GM19023 (cell line): ENCODE measurements at regions not wholly inside any gene's neighbourhood (a gene's known extent, or its start where the extent isn't known, plus 50 kb on each side); places are given as distances from the start of the nearest gene placed in this dataset.

Source experiments
- ATAC-seq: cut with Tn5 transposase; IDR thresholded peaks from one replicate; pipeline ENCODE4 v1.9.1; 2021; ENCODE audit warnings: mild to moderate bottlenecking, moderate library complexity; ENCODE audit not compliant: unreplicated experiment

DNA sequence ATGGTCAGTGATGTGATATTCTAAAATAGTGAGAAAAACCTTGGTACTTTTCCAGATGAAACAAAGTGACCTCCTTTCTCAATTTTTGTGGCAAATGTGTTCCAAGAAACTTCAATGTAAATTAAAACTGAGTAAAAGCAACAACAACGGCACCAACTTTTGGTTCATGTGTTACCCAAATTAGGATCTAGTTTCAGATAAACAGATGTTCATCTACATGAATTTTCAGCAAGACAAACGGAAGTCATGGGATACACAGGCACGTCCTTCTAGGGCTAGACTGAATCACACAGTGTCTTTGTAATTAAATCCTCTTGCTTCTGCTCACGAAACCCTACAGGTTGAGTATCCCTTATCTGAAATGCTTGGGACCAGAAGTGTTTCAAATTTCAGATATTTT is 915.2 kb downstream of the TFAP2A start:
- no peak for ATAC-seq

DNA sequence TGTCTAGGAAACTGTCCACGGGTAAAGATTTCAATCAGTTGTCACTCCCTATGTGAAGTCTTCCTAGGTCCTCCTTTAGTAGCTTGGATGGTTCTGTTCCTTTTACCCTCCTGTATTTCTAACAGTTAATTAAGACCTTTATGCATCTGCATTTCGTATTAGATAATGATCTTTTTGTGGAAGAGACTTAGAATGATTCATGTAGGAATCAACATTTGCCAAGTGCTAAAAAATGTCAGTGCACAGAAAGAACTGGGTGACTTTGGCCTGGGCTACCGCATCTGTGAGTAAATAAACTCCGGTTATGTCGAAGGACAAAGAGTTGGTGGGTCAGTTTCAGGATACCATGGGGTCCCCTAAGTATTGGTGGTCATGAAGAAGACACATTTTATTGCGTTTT is 918.0 kb downstream of the TFAP2A start:
- ATAC-seq = no peak

DNA sequence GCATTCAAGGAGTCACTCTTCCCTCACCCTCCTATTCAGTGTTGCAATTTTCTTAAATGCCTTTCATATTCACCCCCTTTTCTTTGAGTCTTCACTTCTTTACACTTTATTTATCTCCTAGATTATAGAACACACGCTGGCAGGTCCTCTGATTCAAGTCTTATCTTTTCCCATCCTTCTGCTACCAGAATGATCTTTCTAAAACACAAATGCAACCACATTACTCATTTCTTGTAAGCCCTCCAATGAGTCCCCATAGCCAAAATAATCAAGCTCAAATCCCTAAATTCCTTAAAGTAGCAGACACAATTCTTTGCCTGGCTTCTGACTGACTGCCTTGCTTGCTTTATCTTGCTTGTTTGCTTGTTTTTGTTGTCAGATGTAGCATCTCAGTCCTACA is 920.0 kb downstream of the TFAP2A start:
- no peak for ATAC-seq

DNA sequence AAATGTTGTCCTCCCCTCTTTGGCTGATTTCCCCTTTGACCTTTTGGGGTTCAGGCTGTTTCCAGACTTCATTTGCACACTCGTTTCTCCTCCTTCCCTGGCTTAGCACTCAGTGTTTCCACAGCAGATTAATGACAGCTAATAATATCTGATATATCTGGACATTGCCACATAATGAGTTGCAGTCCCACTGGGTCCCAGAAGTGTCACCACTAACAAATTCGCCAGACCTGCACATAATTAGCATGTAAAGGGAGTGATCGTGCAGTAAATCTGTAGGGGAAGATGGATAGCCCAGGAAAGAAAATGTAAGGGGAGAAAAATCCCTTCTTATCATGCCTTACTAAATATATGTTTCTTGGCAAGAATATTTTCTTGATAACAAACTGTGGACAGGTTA is 922.1 kb downstream of the TFAP2A start:
- no peak for ATAC-seq

DNA sequence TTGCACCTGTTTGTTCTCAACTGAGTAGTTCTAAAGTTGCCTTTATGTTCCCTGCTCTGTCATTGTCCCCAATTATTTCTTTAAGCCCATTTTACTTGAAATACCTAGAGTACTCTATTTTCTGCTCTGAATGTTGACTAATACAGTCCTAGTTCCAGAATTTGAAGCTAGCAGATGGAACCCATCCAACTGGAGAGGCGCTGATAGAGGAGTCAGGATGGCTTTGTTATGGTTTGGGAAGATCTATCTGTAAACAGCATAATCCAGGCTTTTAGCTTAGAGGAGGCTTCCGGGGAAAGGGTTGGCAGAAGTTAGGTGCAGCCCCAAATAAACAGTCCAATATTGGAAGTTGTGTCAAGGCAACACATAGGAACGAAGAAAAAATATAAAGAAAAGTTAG is 927.7 kb downstream of the TFAP2A start:
- no peak for ATAC-seq

DNA sequence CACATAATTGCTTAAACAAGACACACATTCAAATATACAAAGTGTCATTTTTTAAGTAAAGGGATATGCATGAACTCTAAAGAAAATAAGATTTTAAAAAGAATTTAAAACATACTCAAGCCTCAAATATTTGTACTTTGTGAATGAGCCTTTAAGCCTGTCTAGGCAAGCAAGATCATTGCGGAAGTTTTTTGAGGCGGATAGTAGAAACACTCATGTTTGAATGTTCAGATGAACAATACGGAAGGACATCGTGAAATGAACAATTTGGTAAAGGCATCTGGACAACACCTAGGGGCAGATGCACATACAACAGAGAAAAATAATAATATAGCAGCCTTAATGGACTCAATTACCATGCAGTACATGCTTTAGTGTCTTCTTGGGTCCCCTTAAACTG is 928.9 kb downstream of the TFAP2A start:
- ATAC-seq = no peak

DNA sequence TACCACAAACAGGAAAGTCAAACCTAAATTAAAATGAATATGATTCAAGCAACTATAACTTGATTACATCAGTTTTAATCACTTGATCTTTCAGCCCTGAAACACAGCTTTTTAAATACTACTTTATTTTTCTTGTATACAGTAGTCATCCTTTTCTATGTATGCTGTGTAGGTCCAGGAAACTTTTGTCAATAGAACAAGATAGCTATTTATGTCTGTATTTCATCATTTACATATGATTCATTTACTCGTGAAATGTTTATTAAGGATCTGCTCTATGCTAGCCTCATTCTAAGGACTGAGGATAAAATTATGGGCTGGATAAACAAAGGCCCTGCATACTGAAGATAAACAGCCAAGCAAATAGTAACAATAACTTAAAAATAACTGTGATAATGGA is 930.2 kb downstream of the TFAP2A start:
- ATAC-seq = no peak

DNA sequence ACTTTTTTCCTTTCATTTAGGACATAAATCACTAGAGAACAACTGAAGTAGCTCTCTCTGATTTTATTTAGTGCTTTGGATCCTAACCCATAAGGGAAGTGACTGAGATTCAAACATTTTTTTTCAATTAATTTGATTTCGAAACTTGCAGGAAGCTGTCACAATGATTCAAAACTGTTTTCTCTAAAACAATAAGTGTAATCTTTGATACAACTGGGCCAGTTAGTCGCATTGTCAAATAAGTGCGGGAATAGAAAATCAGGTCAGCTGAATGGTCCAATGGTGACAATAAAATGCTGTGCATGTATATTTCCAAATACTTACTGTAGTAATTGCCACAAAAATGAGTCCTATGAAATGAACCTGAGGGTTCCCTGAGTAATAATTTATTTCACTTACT is 930.8 kb downstream of the TFAP2A start:
- no peak for ATAC-seq

DNA sequence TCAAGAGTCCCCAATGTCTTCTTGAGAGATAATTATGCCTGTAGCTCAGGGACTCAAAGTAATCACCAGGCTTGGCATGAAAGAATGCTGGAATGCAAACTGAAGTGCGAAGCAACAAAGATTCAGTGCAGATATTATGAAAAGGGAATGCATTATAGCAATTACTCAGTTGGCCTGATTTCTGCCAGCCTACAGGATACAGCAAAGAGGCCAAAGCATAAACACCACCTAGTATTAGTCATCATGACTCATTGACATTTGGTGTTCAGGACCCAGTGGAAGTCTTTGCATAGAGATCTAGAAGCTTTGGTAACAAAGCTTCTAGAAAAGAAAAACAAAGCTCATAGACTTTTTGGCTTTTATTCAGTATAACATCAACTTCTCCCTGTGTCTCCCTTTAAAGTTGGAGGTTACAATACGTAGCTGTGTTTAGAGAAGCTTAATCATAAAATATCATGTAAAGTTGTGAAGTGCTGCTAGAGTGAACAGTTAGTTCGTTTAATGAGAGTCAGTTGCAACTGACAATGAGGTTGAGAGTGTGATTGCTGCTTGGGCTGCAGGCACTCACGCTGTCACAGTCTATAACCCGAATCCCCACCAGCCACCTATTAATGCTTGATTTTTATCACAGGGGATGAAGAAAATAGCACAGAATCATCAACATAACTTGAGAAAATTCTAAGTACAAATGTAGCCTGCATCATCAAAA is 932.7 kb downstream of the TFAP2A start:
- no peak for ATAC-seq

DNA sequence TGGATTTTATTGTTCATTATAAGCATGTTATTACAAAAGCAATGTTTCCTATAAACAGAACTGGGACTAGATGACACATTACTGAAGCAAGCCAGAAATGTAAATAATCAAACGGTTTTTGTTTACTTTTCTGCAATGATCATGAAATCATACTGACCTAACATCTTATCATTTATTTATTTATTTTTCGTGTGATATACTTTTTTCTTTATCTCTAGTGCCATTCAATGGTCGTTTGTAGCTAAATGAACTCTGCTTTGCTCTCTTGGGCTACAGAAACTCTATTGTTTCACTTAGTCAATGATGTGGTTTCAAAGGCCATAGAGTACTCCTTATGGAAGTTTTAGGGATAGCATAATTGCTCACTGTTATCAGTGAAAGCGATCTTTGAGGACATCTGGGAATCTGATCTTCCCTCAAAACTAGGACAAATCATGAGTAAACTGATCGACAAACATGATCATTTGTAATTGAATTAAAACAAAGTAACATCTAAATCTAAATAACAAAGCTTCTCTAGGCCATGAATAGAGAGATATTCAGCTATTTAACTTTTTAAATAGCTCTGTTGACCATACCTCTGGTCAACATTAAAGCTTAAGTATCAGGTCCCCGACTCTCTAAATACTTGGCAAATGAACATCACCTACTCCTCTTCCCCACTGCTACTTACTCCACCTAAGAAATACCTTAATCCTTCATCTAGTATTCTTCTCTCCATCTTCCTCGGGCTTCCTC is 933.4 kb downstream of the TFAP2A start:
- no peak for ATAC-seq

DNA sequence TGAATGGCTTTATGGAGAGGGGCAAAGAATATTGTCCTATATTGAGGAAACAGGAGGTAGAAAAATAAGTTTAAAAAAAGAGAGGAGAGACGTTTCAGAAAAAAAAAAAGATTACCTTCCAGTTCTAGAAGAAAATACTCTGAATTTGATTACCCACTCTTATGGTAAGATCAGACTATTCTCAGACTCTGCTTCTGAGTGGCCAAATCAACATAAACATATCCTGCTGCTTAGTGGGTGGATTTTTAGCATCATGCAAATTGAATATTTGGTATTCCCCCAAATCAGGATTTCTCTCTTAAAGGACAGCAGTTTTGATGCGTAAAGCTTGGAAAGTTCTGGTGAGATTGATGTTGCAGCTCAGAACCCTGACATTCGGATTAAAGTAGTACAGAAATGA is 946.6 kb downstream of the TFAP2A start:
- no peak for ATAC-seq

DNA sequence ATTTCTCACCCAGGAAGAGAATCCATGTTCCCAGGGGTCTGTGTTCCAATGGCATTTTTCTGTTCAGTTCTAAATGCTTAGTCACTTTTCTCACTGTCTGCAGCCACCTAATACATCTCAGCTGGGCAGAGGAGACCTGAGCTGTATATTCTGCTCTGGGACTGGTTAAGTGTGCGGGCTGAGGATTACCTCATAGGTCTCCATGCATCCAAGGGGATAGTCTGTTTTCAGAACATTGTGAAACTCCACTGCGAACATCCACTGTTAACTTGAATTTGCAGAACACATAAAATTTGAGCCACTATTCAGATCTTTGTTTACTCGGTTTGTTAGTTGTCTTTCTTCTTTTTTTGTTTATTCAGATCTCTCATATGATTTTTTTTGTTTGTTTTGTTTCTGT is 947.1 kb downstream of the TFAP2A start:
- no peak for ATAC-seq

DNA sequence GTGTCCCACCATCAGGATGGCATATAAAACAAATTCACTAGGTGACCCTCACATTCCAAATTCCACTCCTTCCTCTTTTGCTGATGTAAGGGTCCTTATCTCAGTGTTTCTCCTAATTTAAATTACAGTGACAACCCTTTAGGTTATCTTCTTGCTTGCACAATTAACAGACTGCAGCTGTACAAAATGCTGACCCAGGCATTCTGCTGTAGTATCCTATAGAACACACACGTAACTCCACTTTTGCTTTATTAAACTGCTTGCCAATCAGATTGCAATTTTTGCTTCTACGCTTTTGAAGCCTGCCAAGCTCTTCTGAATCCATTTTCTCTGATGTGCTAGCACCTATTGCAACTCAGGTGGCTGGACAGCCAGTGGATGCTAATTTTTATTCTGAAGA is 950.3 kb downstream of the TFAP2A start:
- ATAC-seq = no peak

DNA sequence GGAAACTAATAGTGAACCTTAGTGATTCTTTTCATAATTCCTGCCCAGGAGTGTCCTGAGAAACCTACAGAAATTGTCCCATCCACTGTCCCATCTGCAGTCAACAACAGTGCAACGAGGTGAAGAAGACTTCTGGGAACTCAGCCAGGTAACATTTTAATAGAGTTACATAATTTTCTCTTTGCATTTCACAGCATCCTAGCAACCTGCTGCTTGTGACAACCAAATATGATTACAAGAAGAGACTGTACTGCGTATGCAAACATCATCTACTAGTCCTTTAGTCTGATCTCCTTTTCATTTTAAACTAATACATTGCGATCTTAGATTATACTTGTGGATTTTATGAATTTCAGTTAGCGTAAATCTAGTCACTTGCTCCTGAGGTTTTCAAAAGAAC is 951.6 kb downstream of the TFAP2A start:
- no peak for ATAC-seq

DNA sequence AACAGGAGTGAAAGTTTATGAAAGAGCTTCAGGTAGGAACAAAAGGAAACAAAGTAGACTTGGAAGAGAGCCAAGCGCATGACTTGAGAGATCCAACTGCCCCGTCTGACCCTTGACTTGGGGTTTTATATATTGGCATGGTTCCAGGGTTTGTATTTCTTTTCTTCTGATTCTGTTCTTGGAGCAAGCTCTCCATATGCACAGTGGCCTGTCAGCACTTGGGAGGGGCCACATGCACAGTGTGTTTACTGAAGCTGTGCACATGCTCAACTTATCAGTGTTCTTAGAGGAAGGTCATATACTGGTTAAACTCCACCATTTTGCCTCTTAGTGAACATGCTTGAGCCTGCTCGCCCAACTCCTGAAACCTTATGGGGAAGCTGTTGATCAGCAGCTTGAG is 953.7 kb downstream of the TFAP2A start:
- ATAC-seq = no peak

DNA sequence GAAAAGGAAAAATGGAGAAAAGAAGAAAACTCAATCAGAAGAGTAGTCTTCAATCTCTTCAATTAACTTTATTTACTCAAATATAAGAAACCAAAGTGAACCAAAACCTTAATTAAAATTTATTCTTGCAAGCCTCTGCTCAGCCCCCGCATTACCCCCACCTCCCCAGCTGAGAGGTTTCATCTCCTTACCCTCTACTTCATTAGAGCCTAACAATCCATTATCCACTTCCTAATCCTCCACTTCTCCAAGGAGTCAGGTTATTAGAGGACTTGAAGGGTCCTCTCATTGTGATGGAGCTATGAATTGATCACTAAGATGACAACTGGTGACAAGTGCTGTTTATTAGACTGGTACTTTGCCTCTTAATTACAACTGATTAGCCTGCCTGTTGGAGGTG is 956.5 kb downstream of the TFAP2A start:
- ATAC-seq = no peak

DNA sequence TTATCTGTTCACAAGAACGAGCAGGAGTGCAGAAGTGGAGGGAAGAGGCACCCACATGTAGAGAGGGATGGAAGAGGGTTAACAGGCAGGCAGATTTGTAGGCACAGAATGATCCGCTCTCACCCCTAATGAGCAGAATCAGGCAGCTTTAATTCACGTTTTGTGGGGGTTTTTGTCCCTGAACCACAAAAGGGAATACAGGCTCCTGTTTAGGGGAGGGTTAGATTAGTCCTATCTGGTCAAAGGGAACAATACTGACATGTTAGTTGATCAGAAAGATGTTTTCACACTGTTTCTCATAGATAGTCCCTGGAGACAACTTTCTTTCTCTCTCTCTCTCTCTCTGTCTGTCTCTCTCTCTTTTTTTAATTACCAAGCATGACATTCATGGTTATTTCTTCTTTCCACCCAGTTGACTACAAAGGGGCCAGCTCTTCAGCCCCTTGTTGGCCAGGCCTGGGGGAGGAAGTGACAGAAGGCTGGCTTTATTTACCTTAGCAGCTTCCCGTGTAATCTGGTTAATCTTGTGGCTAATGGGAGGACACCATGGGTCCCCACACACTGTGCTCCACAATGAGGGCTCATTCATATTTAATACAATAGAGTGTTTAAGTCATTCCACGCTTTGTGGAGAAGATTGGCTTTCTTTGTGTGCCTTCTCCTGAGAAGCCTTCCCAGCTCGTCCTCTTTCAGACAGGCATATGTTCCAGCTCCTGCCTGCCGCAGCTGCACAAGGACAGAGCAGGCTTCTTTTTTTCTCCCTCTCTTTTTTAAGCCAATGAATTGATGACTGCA is 958.8 kb downstream of the TFAP2A start:
- no peak for ATAC-seq

DNA sequence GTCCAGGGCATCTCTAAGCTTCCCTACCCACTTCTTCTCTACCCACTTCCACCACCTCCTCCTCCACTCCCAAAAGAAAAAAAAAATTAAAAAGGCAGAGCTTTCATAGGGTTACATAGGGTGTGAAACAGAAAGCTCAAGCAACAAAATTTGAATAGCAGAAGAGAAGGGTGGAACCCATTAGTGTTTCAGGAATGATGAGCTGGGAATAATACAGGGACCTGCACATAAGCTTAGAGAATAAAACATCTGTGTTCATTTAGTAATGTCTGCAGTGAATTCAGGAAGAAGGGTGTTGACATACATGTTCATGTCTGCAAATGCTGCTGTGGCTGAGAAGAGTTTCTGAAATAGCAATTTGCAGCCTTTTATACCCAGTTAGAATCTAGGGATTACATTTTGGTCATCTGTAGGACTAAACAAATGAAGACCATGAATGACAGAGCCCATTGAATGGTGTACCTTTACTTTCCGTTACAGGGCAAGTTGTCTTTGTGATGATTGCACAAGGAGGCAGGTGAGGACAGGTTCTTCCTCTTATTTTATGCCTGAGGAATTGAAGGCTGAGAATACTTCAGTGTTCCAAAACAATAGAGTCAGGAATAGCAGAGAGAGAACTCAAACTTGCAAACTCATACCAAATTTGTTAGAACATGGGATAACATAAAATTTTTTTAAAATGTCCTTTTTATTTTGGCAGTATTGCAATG is 975.1 kb downstream of the TFAP2A start:
- ATAC-seq = no peak

DNA sequence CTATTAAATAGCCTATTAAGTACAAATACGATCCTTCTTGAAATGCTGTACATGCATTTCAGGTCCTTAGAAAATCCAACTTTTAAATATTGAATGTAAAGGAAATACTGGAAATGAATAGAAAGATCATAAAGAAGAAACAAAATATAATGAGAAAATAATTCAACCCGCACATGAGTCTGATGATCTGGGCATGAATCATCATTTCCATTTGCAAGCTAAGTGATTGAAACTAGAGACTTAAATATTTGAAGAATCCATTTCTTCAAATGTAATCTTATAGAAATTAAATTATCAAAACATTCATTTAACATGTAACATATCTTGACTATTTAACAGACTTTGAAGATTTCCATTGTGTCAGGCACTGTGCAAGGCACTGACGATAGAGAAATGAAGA is 977.0 kb downstream of the TFAP2A start:
- ATAC-seq = no peak

DNA sequence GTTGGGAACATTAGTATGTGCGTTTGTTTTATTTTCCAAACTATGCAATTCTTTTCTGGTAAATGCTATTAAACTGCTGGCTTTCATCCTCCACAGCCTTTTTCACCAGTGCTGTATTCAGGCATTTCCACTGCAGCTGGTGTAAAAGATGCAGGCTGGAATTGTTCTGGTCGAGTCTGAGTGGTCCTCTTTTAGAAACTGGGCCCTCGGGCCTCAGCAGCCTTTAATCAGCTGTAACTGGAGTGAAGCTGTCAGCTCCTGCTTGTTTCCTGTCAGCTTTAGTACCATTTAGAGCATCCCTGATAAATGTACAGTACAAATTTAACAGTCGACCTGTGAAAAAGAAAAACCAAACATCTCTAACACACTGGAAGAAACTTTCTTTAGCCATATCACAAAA is 979.6 kb downstream of the TFAP2A start:
- no peak for ATAC-seq

DNA sequence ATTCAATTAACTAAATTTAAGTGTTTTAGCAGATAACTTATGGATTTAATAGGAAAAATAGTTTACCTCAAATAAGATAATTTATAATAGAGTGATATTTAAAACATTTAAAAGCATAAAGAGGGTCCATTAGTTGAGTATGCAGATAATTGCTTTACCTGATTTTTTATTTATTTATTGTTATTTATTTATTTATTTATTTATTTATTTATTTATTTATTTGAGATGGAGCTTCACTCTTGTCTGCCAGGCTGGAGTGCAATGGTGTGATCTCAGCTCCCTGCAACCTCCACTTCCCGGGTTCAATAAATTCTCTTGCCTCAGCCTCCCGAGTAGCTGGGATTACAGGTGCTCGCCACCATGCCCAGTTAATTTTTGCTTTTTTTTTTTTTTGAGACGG is 982.9 kb downstream of the TFAP2A start:
- ATAC-seq = no peak
